ENCODE measurements at regions not wholly inside any gene's neighbourhood (a gene's known extent, or its start where the extent isn't known, plus 50 kb on each side); places are given as distances from the start of the nearest gene placed in this dataset.

DNA sequence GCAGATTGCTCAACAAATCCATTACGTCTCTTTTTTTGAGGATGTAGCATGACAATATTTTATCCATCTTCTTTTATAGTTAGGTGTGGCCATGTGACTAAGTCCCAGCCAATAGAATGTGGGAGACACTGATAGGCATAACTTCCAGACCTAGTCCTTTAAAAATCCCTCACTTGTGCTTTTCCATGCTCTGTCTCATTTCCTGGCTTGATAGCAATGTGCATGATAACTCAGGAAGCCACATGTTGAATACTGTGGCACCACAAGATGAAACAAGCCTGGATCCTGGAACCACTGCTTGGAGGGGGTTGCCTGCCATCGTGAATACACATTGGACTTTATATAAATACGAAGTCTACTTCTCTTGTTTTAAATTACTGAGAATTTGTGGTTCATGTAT lies 184.0 kb upstream of the NEIL3 start:
- TF ChIP-seq ZNF138 (CRISPR knock-in tag; IDR thresholded peaks at IDR 0.05; ENCODE audit: low read depth) (no peak), ELF4 (CRISPR knock-in tag; IDR thresholded peaks at IDR 0.05; ENCODE audit: borderline replicate concordance) (no peak), ETV6 (CRISPR knock-in tag; conservative IDR thresholded peaks at IDR 0.05) (no peak), SIX4 (CRISPR knock-in tag; IDR thresholded peaks at IDR 0.05) (no peak), ZNF292 (CRISPR knock-in tag; IDR thresholded peaks at IDR 0.05; ENCODE audit: borderline replicate concordance, low read depth) (no peak), ZBTB8A (CRISPR knock-in tag; IDR thresholded peaks at IDR 0.05; ENCODE audit: borderline replicate concordance, low read depth) (no peak), ZNF24 (IDR thresholded peaks at IDR 0.05) (no peak), U2AF1 (optimal IDR thresholded peaks at IDR 0.05; ENCODE audit: low read depth, low read length) (no peak), FOXM1 (CRISPR knock-in tag; IDR thresholded peaks at IDR 0.05) (no peak), FOXO1 (CRISPR knock-in tag; IDR thresholded peaks at IDR 0.05) (no peak), ZNF282 (IDR thresholded peaks at IDR 0.05; ENCODE audit: partially characterized antibody) (no peak)
- TF ChIP-seq, protein P1, sequence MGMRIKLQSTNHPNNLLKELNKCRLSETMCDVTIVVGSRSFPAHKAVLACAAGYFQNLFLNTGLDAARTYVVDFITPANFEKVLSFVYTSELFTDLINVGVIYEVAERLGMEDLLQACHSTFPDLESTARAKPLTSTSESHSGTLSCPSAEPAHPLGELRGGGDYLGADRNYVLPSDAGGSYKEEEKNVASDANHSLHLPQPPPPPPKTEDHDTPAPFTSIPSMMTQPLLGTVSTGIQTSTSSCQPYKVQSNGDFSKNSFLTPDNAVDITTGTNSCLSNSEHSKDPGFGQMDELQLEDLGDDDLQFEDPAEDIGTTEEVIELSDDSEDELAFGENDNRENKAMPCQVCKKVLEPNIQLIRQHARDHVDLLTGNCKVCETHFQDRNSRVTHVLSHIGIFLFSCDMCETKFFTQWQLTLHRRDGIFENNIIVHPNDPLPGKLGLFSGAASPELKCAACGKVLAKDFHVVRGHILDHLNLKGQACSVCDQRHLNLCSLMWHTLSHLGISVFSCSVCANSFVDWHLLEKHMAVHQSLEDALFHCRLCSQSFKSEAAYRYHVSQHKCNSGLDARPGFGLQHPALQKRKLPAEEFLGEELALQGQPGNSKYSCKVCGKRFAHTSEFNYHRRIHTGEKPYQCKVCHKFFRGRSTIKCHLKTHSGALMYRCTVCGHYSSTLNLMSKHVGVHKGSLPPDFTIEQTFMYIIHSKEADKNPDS (CRISPR knock-in tag; IDR thresholded peaks at IDR 0.05): no peak
- TF ChIP-seq, protein P2, sequence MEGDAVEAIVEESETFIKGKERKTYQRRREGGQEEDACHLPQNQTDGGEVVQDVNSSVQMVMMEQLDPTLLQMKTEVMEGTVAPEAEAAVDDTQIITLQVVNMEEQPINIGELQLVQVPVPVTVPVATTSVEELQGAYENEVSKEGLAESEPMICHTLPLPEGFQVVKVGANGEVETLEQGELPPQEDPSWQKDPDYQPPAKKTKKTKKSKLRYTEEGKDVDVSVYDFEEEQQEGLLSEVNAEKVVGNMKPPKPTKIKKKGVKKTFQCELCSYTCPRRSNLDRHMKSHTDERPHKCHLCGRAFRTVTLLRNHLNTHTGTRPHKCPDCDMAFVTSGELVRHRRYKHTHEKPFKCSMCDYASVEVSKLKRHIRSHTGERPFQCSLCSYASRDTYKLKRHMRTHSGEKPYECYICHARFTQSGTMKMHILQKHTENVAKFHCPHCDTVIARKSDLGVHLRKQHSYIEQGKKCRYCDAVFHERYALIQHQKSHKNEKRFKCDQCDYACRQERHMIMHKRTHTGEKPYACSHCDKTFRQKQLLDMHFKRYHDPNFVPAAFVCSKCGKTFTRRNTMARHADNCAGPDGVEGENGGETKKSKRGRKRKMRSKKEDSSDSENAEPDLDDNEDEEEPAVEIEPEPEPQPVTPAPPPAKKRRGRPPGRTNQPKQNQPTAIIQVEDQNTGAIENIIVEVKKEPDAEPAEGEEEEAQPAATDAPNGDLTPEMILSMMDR (CRISPR knock-in tag; IDR thresholded peaks at IDR 0.05): no peak
